ENCODE measurements at regions not wholly inside any gene's neighbourhood (a gene's known extent, or its start where the extent isn't known, plus 50 kb on each side); places are given as distances from the start of the nearest gene placed in this dataset.

DNA sequence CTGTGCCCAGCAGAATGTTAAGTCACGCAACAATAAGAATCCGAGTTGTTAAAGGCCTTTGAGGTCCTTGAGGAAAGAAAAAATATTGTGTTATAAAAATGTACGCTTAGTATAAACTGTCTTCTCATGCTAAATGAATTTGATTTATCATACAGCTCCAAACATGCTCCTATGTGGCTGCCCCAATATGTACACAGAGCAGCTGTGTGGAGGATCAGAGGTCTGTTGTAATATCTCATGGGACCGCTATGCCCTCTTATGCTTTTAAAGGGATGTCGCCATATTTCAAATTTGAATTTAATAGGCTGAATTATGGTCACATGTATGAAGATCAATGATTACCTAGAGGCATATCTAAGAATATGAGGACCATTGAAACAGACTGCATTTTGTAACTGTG, 90.2 kb downstream of the SLC5A7 start:
- Mint-ChIP-seq H3K36me3 (ENCODE audit: low read depth, unreplicated experiment) (peaks cover 3% of the 10 kb centered on the region), H3K4me3 (ENCODE audit: unreplicated experiment) (no peak overlapping the region)

DNA sequence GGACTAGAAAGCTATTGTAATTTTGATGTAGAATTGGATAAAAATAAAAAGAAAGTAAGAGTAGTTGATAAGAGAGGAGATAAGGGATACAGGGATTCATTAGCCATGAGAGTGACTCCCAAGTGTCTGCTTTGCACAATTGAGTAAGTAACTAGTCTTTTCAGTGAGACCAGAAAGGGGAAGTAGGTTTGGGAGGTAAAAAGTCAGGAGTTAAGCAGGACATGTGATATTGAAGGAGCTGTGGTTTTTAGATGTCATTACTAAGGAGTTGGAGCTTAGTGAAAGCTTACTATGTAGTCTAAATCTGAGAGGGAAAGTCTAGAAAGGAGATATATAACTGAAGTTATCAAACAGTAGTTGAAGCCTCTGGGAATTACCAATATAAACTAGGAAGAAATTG, 93.4 kb downstream of the SLC5A7 start:
- H3K9me3 Mint-ChIP-seq (ENCODE audit: unreplicated experiment), result no peaks in the 10 kb centered on the region
- H3K27ac Mint-ChIP-seq (ENCODE audit: unreplicated experiment), result no peak overlapping the region
- peaks cover 6% of the 10 kb centered on the region for H3K4me1 Mint-ChIP-seq (ENCODE audit: unreplicated experiment)
- no peak for DNase-seq (ENCODE audit: low spot score)
- TF ChIP-seq, protein P1, sequence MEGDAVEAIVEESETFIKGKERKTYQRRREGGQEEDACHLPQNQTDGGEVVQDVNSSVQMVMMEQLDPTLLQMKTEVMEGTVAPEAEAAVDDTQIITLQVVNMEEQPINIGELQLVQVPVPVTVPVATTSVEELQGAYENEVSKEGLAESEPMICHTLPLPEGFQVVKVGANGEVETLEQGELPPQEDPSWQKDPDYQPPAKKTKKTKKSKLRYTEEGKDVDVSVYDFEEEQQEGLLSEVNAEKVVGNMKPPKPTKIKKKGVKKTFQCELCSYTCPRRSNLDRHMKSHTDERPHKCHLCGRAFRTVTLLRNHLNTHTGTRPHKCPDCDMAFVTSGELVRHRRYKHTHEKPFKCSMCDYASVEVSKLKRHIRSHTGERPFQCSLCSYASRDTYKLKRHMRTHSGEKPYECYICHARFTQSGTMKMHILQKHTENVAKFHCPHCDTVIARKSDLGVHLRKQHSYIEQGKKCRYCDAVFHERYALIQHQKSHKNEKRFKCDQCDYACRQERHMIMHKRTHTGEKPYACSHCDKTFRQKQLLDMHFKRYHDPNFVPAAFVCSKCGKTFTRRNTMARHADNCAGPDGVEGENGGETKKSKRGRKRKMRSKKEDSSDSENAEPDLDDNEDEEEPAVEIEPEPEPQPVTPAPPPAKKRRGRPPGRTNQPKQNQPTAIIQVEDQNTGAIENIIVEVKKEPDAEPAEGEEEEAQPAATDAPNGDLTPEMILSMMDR (IDR thresholded peaks at IDR 0.05; ENCODE audit: unreplicated experiment), result no peak
- H3K36me3 Mint-ChIP-seq (ENCODE audit: low read depth, unreplicated experiment), result peaks cover 14% of the 10 kb centered on the region
- no peaks in the 10 kb centered on the region for H3K27me3 Mint-ChIP-seq (ENCODE audit: unreplicated experiment)
- H3K4me3 Mint-ChIP-seq (ENCODE audit: unreplicated experiment), result no peak overlapping the region

More for the DNA sequence above, 90.2 kb downstream of the SLC5A7 start:
- TF ChIP-seq, protein P1 (IDR thresholded peaks at IDR 0.05; ENCODE audit: unreplicated experiment), result no peak
- no peaks in the 10 kb centered on the region for H3K27me3 Mint-ChIP-seq (ENCODE audit: unreplicated experiment)
- H3K4me1 Mint-ChIP-seq (ENCODE audit: unreplicated experiment), result no peaks in the 10 kb centered on the region
- H3K27ac Mint-ChIP-seq (ENCODE audit: unreplicated experiment), result no peak overlapping the region
- no peak for DNase-seq (ENCODE audit: low spot score)
- no peaks in the 10 kb centered on the region for H3K9me3 Mint-ChIP-seq (ENCODE audit: unreplicated experiment)

DNA sequence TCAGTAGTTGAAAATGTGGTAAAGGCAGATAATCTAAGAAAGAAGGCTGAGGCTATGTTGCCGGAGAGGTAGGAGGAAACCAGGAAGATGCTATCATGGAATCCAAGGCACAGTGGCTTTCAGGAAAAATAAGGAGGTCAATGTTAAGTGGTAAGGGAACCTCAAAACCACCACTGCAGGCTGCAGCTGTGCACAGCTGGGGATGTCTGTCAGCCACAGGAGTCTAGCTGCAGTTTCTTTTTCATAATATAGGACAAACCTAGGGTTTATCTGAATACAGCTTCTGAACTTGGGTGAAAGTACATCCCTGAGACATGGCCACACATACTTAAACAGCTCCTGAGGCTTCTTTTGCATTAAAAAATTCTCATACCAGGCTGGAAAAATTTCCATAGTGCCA, 93.9 kb downstream of the SLC5A7 start:
- Mint-ChIP-seq H3K4me3 (ENCODE audit: unreplicated experiment) (no peak overlapping the region), H3K36me3 (ENCODE audit: low read depth, unreplicated experiment) (peaks cover 14% of the 10 kb centered on the region), H3K4me1 (ENCODE audit: unreplicated experiment) (peaks cover 9% of the 10 kb centered on the region), H3K27ac (ENCODE audit: unreplicated experiment) (no peak overlapping the region), H3K9me3 (ENCODE audit: unreplicated experiment) (no peaks in the 10 kb centered on the region), H3K27me3 (ENCODE audit: unreplicated experiment) (no peaks in the 10 kb centered on the region)
- no peak for DNase-seq (ENCODE audit: low spot score)
- TF ChIP-seq, protein P1 (IDR thresholded peaks at IDR 0.05; ENCODE audit: unreplicated experiment), result no peak

DNA sequence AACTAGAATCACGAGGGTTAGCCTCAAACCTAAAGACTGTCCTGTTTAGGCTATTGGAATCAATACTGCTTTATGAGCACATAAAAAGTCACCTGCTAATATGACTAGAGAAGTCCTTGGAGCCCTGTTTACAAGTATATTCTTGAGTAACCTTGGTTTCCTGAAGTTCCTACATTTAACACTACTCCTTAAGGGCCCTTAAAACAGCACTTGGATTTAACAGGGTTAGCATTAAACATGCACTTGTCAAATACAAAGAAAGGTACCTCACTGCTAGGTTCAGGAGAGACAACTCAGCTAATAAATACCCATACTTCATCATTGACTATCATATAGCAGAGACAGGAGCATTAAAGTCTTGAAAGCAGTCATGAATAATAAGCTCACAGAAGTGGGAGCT, 96.7 kb downstream of the SLC5A7 start:
- H3K27ac Mint-ChIP-seq (ENCODE audit: unreplicated experiment), result no peak overlapping the region
- H3K9me3 Mint-ChIP-seq (ENCODE audit: unreplicated experiment), result no peaks in the 10 kb centered on the region
- TF ChIP-seq, protein P1 (IDR thresholded peaks at IDR 0.05; ENCODE audit: unreplicated experiment), result no peak
- H3K4me1 Mint-ChIP-seq (ENCODE audit: unreplicated experiment), result peaks cover 9% of the 10 kb centered on the region
- DNase-seq (ENCODE audit: low spot score), result no peak
- H3K27me3 Mint-ChIP-seq (ENCODE audit: unreplicated experiment), result no peaks in the 10 kb centered on the region
- H3K4me3 Mint-ChIP-seq (ENCODE audit: unreplicated experiment), result no peak overlapping the region
- H3K36me3 Mint-ChIP-seq (ENCODE audit: low read depth, unreplicated experiment), result peaks cover 14% of the 10 kb centered on the region

DNA sequence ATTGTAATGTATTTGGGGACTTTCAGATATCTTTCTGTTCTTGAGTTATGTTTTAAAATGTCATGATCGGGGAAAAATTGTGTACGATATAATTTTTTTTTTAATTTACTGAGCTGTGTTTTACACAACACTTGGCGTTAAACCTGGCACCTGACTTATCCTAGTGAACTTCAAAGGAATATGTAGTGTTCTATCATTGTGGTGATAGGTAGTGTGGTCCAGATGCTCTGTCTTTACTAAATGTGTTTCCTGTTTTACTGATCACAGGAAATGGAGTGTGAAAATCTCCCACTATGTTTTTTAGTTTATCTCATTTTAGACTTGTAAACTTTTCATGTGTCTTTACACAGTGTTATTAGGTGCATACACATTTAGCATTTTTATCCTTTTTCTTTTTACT, 98.0 kb downstream of the SLC5A7 start:
- H3K9me3 Mint-ChIP-seq (ENCODE audit: unreplicated experiment), result no peaks in the 10 kb centered on the region
- peaks cover 14% of the 10 kb centered on the region for H3K36me3 Mint-ChIP-seq (ENCODE audit: low read depth, unreplicated experiment)
- TF ChIP-seq, protein P1 (IDR thresholded peaks at IDR 0.05; ENCODE audit: unreplicated experiment), result no peak
- H3K4me1 Mint-ChIP-seq (ENCODE audit: unreplicated experiment), result peaks cover 9% of the 10 kb centered on the region
- no peak for DNase-seq (ENCODE audit: low spot score)
- no peaks in the 10 kb centered on the region for H3K27me3 Mint-ChIP-seq (ENCODE audit: unreplicated experiment)
- no peak overlapping the region for H3K4me3 Mint-ChIP-seq (ENCODE audit: unreplicated experiment)
- H3K27ac Mint-ChIP-seq (ENCODE audit: unreplicated experiment), result no peak overlapping the region

Measured in endothelial cell (in vitro differentiated cells).